ENCODE measurements at regions not wholly inside any gene's neighbourhood (a gene's known extent, or its start where the extent isn't known, plus 50 kb on each side); places are given as distances from the start of the nearest gene placed in this dataset.

DNA sequence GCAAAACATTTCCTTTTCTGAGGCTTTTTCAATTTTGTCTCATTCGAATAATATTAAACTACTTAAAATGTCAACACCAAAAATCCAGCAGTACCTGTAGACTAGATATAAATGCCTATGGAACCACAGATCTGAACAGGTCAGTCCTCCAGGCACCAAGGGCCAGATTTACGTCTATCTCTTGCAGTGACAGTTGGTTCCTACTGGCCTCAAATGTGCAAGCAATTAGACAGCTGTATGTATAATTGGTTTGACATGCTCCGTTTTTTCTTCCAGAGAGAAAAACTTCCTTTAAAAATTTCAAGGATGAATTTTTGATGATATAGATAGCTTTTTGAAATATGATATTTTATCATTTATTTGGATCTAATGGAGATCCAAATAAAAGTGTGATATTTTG is 443.8 kb upstream of the POU3F3 start:
- TF ChIP-seq, protein P1, sequence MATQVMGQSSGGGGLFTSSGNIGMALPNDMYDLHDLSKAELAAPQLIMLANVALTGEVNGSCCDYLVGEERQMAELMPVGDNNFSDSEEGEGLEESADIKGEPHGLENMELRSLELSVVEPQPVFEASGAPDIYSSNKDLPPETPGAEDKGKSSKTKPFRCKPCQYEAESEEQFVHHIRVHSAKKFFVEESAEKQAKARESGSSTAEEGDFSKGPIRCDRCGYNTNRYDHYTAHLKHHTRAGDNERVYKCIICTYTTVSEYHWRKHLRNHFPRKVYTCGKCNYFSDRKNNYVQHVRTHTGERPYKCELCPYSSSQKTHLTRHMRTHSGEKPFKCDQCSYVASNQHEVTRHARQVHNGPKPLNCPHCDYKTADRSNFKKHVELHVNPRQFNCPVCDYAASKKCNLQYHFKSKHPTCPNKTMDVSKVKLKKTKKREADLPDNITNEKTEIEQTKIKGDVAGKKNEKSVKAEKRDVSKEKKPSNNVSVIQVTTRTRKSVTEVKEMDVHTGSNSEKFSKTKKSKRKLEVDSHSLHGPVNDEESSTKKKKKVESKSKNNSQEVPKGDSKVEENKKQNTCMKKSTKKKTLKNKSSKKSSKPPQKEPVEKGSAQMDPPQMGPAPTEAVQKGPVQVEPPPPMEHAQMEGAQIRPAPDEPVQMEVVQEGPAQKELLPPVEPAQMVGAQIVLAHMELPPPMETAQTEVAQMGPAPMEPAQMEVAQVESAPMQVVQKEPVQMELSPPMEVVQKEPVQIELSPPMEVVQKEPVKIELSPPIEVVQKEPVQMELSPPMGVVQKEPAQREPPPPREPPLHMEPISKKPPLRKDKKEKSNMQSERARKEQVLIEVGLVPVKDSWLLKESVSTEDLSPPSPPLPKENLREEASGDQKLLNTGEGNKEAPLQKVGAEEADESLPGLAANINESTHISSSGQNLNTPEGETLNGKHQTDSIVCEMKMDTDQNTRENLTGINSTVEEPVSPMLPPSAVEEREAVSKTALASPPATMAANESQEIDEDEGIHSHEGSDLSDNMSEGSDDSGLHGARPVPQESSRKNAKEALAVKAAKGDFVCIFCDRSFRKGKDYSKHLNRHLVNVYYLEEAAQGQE (IDR thresholded peaks at IDR 0.05; ENCODE audit: low read depth) = no peak
- TF ChIP-seq CEBPB (IDR thresholded peaks at IDR 0.05) (no peak), RAD21 (IDR thresholded peaks at IDR 0.05; ENCODE audit: low read depth) (no peak), TAF1 (IDR thresholded peaks at IDR 0.05; ENCODE audit: low read depth) (no peak), EP300 (IDR thresholded peaks at IDR 0.05; ENCODE audit: borderline replicate concordance) (no peak), NFIC (IDR thresholded peaks at IDR 0.05) (no peak), ZBTB7A (IDR thresholded peaks at IDR 0.05; ENCODE audit: low read depth) (no peak), CREB1 (IDR thresholded peaks at IDR 0.05; ENCODE audit: low read depth) (no peak), YY1 (IDR thresholded peaks at IDR 0.05; ENCODE audit: low read depth) (no peak)
- TF ChIP-seq, protein P2, sequence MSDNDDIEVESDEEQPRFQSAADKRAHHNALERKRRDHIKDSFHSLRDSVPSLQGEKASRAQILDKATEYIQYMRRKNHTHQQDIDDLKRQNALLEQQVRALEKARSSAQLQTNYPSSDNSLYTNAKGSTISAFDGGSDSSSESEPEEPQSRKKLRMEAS (IDR thresholded peaks at IDR 0.05) = no peak
- TF ChIP-seq, protein P3, sequence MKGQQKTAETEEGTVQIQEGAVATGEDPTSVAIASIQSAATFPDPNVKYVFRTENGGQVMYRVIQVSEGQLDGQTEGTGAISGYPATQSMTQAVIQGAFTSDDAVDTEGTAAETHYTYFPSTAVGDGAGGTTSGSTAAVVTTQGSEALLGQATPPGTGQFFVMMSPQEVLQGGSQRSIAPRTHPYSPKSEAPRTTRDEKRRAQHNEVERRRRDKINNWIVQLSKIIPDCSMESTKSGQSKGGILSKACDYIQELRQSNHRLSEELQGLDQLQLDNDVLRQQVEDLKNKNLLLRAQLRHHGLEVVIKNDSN (IDR thresholded peaks at IDR 0.05) = no peak
